Brain microvascular endothelial cell (primary cell): ENCODE measurements at regions not wholly inside any gene's neighbourhood (a gene's known extent, or its start where the extent isn't known, plus 50 kb on each side); places are given as distances from the start of the nearest gene placed in this dataset.

Experiments
- DNase-seq: peaks from one replicate; pipeline ENCODE4 v3.0.0-alpha.2; 2020
- H3K27ac ChIP-seq: fragments of 250-450 bp; sonication (Bioruptor Pico); 2 replicates; pipeline ENCODE4 v1.5.1; 2020; ENCODE audit warnings: mild to moderate bottlenecking, moderate library complexity
- H3K27me3 ChIP-seq: fragments of 250-450 bp; sonication (Bioruptor Pico); replicated peaks from 2 replicates; pipeline ENCODE4 v1.5.1; 2020; ENCODE audit warnings: mild to moderate bottlenecking
- H3K36me3 ChIP-seq: fragments of 250-450 bp; sonication (Bioruptor Pico); replicated peaks from 2 replicates; pipeline ENCODE4 v1.5.1; 2020; ENCODE audit warnings: mild to moderate bottlenecking
- H3K4me3 ChIP-seq: 2 replicates; pipeline ENCODE4 v1.5.1; 2011; ENCODE audit warnings: low read depth, mild to moderate bottlenecking, control low read depth, low read length, moderate library complexity
- CTCF ChIP-seq: IDR thresholded peaks from 2 replicates; pipeline ENCODE4 v1.5.1; 2011; ENCODE audit warnings: low read depth, mild to moderate bottlenecking, moderate library complexity, low read length, control low read depth, inconsistent platforms; ENCODE audit errors: missing control alignments
- in situ Hi-C: cut with HindIII; loops from 2 replicates; pipeline ENCODE4 v1.10.0; 2017; ENCODE audit warnings: low sequenced_read_pairs, low pct_ligation_motif_present

- no peak overlapping the region for H3K4me3 ChIP-seq
- no peaks in the 10 kb centered on the region for H3K36me3 ChIP-seq
- DNase-seq = no peak
- no peak overlapping the region for H3K27ac ChIP-seq
- TF ChIP-seq CTCF = no peak
- no peaks in the 10 kb centered on the region for H3K27me3 ChIP-seq
- in situ Hi-C loops = no loop called here
Observed at GRCh38 chr3:59246719-59247401, 197.0 kb upstream of the CFAP20DC start.

GRCh38 chr3:59245859-59246501 lies 196.2 kb upstream of the CFAP20DC start:
- no peaks in the 10 kb centered on the region for H3K27me3 ChIP-seq
- H3K36me3 ChIP-seq = no peaks in the 10 kb centered on the region
- in situ Hi-C loops = no loop called here
- no peak for TF ChIP-seq CTCF
- no peak overlapping the region for H3K27ac ChIP-seq
- peak; percentile 33 for DNase-seq
- no peak overlapping the region for H3K4me3 ChIP-seq

GRCh38 chr3:59245300-59245858 lies 195.6 kb upstream of the CFAP20DC start:
- no peak for TF ChIP-seq CTCF
- Histone ChIP-seq H3K27me3 (no peaks in the 10 kb centered on the region), H3K4me3 (no peak overlapping the region), H3K27ac (no peak overlapping the region), H3K36me3 (no peaks in the 10 kb centered on the region)
- in situ Hi-C loops = no loop called here
- no peak for DNase-seq

GRCh38 chr3:59244343-59244742 lies 194.5 kb upstream of the CFAP20DC start:
- no peak overlapping the region for H3K4me3 ChIP-seq
- in situ Hi-C loops = no loop called here

GRCh38 chr3:59243476-59243875 lies 193.7 kb upstream of the CFAP20DC start:
- H3K4me3 ChIP-seq = no peak overlapping the region
- TF ChIP-seq CTCF = no peak
- H3K27me3 ChIP-seq = no peaks in the 10 kb centered on the region
- H3K36me3 ChIP-seq = no peaks in the 10 kb centered on the region
- no peak for DNase-seq
- in situ Hi-C loops = no loop called here
- H3K27ac ChIP-seq = no peak overlapping the region

More at GRCh38 chr3:59244343-59244742, 194.5 kb upstream of the CFAP20DC start:
- H3K27ac ChIP-seq = no peak overlapping the region
- no peaks in the 10 kb centered on the region for H3K27me3 ChIP-seq
- no peak for DNase-seq
- TF ChIP-seq CTCF = no peak
- H3K36me3 ChIP-seq = no peaks in the 10 kb centered on the region
